SK-N-DZ (cell line): ENCODE measurements at regions not wholly inside any gene's neighbourhood (a gene's known extent, or its start where the extent isn't known, plus 50 kb on each side); places are given as distances from the start of the nearest gene placed in this dataset.

Experiments used
- DNase-seq: peaks from one replicate; pipeline ENCODE4 v3.0.0-alpha.2; 2015; ENCODE audit warnings: low spot score

- DNase-seq = no peak
Measured at GRCh38 chr11:70786021-70786665, 387.8 kb downstream of the CTTN start.

- no peak for DNase-seq
Measured at GRCh38 chr11:70788248-70789022, 390.1 kb downstream of the CTTN start.

- DNase-seq = no peak
Measured at GRCh38 chr11:70790671-70791300, 392.5 kb downstream of the CTTN start.

- DNase-seq = no peak
Measured at GRCh38 chr11:70796648-70797227, 398.4 kb downstream of the CTTN start.

GRCh38 chr11:70798296-70798695 lies 400.0 kb downstream of the CTTN start:
- DNase-seq = no peak

GRCh38 chr11:70799386-70799785 lies 401.1 kb downstream of the CTTN start:
- DNase-seq = no peak

GRCh38 chr11:70802185-70802584 lies 403.9 kb downstream of the CTTN start:
- no peak for DNase-seq

GRCh38 chr11:70804139-70804837 lies 406.0 kb downstream of the CTTN start:
- DNase-seq = no peak

GRCh38 chr11:70805243-70805642 lies 406.9 kb downstream of the CTTN start:
- DNase-seq = no peak

- no peak for DNase-seq
Measured at GRCh38 chr11:70805971-70806370, 407.6 kb downstream of the CTTN start.

- no peak for DNase-seq
Measured at GRCh38 chr11:70806461-70807194, 408.3 kb downstream of the CTTN start.

GRCh38 chr11:70807195-70807543 lies 408.8 kb downstream of the CTTN start:
- DNase-seq = no peak

- DNase-seq = no peak
Measured at GRCh38 chr11:70808686-70809375, 410.5 kb downstream of the CTTN start.

GRCh38 chr11:70810133-70810532 lies 411.8 kb downstream of the CTTN start:
- DNase-seq = no peak

- DNase-seq = no peak
Measured at GRCh38 chr11:70810681-70811080, 412.4 kb downstream of the CTTN start.

- no peak for DNase-seq
Measured at GRCh38 chr11:70811483-70811882, 413.2 kb downstream of the CTTN start.

- no peak for DNase-seq
Measured at GRCh38 chr11:70811915-70812314, 413.6 kb downstream of the CTTN start.

GRCh38 chr11:70812472-70812871 lies 414.1 kb downstream of the CTTN start:
- no peak for DNase-seq

- no peak for DNase-seq
Measured at GRCh38 chr11:70813651-70814050, 415.3 kb downstream of the CTTN start.

GRCh38 chr11:70815485-70815832 lies 417.1 kb downstream of the CTTN start:
- no peak for DNase-seq
